Stomach (tissue), 4 donors: ENCODE measurements at regions not wholly inside any gene's neighbourhood (a gene's known extent, or its start where the extent isn't known, plus 50 kb on each side); places are given as distances from the start of the nearest gene placed in this dataset.

Experiments
- EP300 ChIP-seq: sonication (generic); formaldehyde crosslinking; IDR thresholded peaks from one replicate; pipeline ENCODE4 v1.6.1; 2017; ENCODE audit warnings: antibody characterized with exemption
- POLR2A ChIP-seq, 4 donors: fragments of 450-650 bp; IDR thresholded peaks; one replicate each; pipeline ENCODE4 v1.6.1; 2016; ENCODE audit warnings: antibody characterized with exemption in 4 of 4, control low read depth in 2 of 4, mild to moderate bottlenecking in 1 of 4, moderate library complexity in 1 of 4
- POLR2AphosphoS5 ChIP-seq, 3 donors: sonication (generic); formaldehyde crosslinking; IDR thresholded peaks; one replicate each; pipeline ENCODE4 v1.6.1; 2016; ENCODE audit warnings: antibody characterized with exemption in 3 of 3
- TF ChIP-seq, protein P1 (sequence below), 7 experiments: fragments of 450-650 bp in 4 of 7; fragments of 200-600 bp in 3 of 7; sonication (generic) in 3 of 7; IDR thresholded peaks; one replicate each; pipeline ENCODE4 v1.5.1; 2016 to 2019; ENCODE audit warnings: antibody characterized with exemption in 7 of 7, control low read depth in 2 of 7, mild to moderate bottlenecking in 1 of 7

DNA sequence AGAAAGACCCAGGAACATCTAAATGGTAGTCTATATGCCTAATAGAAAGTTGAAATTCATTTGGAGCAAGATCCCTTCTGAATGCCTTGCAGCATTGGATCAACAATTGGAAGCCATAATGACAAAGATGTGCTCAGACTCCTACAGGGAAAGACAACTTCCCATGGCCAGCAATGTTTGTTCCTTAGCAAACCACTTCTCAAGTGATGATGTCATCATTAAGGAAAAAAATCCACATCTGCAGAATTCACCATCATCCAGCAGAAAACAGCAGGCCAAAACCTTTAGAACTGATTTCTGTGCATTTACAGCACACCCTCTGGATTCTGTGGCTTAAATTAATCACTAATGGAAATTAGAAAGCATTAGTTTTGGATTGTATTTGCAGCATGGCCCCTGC, 82.4 kb upstream of the ZIC3 start:
- TF ChIP-seq POLR2AphosphoS5 (IDR thresholded peaks at IDR 0.05): no peak
- TF ChIP-seq, protein P1, sequence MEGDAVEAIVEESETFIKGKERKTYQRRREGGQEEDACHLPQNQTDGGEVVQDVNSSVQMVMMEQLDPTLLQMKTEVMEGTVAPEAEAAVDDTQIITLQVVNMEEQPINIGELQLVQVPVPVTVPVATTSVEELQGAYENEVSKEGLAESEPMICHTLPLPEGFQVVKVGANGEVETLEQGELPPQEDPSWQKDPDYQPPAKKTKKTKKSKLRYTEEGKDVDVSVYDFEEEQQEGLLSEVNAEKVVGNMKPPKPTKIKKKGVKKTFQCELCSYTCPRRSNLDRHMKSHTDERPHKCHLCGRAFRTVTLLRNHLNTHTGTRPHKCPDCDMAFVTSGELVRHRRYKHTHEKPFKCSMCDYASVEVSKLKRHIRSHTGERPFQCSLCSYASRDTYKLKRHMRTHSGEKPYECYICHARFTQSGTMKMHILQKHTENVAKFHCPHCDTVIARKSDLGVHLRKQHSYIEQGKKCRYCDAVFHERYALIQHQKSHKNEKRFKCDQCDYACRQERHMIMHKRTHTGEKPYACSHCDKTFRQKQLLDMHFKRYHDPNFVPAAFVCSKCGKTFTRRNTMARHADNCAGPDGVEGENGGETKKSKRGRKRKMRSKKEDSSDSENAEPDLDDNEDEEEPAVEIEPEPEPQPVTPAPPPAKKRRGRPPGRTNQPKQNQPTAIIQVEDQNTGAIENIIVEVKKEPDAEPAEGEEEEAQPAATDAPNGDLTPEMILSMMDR (IDR thresholded peaks at IDR 0.05): no peak
- no peak for TF ChIP-seq POLR2A (IDR thresholded peaks at IDR 0.05)
- no peak for TF ChIP-seq EP300
